ENCODE measurements at regions not wholly inside any gene's neighbourhood (a gene's known extent, or its start where the extent isn't known, plus 50 kb on each side); places are given as distances from the start of the nearest gene placed in this dataset.
A peak's percentile ranks its signal among the peaks of the same experiment; 100 is the strongest.

GRCh38 chr14:51516706-51517395 lies 134.9 kb upstream of the FRMD6 start:
- DNase-seq = peak in 1 of 2 experiments; percentile 10

DNA sequence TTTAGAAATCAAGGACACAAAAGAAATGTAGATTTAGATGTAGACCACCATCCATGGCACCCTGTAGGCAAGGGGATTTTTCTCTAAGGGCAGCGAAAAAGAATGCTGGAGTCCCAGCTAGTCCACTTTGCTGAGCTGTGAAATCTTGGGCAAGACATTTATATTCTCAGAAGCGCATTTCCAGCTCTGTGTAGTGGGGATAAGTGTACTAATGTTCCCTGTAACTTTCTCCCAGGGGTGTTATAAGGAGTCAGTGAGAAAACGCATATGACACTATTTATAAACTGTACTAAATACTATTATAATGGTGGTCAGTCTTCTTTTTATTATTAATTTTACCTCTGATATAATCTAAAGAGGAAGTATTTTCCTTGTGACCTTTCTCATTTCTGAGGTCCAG lies 133.4 kb upstream of the FRMD6 start:
- DNase-seq = no peak

DNA sequence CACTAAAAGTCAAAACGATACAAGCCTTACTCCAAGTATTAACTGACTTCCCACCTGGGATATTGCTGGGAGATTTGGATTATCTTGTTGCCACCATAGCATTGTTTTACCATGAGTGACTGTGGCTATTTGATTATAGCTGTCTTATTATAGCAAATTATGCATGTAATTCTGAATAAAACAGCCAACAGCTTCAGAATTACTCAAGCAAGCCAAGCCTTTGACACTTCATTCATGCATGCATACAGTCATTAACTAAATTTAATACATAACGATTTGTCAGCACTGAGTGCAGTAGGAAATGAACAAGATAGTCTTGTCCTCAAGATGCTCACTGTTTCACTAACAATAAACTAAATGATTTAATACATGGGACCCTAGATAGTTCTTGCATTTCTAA lies 133.0 kb upstream of the FRMD6 start:
- DNase-seq = no peak

DNA sequence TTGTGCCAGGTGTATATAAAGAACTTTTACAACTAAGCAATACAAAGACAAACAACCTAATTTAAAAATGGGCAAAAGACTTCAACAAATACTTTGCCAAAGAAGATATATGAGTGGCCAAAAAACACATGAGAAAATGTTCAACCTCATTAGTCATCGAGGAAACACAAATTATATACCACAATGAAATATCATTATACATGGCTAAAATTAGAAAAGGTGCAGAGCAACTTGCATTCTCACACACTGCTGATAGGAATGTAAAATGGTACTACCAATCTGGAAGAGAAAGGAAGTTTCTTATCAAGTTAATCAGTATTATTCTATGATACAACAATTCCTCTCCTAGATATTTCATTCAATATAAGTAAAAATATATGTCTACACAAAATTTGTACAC lies 131.6 kb upstream of the FRMD6 start:
- DNase-seq = no peak

- DNase-seq = no peak
These were observed 129.9 kb upstream of the FRMD6 start for GRCh38 chr14:51521764-51522163.

- DNase-seq = no peak
These were observed 128.5 kb upstream of the FRMD6 start for GRCh38 chr14:51523243-51523642.

- DNase-seq = no peak
These were observed 126.0 kb upstream of the FRMD6 start for GRCh38 chr14:51525739-51526138.

GRCh38 chr14:51527073-51527472 lies 124.6 kb upstream of the FRMD6 start:
- no peak for DNase-seq

DNA sequence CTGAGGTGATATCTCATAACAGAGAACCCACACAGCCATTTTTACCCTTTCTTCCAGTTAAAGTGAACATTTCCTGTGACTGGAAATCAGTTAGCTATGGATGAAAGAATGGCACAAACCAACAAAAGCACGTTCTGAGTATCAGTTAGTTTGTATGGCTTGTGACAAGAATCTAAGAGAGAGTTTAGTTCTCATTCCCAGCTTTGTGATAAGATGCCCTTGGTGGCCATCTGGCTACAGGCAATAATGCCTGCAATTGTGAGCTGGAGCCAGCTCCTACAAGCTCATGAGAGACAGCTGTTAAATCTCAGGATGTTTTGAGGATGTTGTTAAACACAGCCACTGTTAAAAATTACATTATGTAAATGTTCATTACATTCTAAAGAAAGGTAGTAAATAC lies 122.0 kb upstream of the FRMD6 start:
- DNase-seq = no peak

GRCh38 chr14:51533160-51533559 lies 118.5 kb upstream of the FRMD6 start:
- no peak for DNase-seq

- no peak for DNase-seq
These were observed 117.7 kb upstream of the FRMD6 start for GRCh38 chr14:51533872-51534553.

DNA sequence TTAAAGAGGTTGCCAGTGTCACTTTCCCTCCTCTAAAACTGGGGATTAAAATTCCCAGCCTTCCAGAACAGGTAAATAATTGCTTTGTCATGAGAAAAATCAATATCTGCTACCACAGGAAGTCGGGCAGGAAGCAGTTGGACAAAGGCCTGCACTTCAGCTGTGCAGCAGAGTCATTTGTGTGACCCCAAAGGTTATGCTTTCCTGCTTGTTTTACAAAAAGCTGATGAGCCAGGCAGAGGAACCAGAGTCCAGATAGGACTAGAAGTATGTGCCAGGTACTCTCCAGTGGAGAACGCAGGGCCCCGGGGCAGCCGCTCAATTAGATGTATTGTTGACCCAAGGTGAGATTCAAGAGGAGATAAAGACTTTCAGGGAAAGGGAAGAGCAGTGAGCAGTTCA lies 117.1 kb upstream of the FRMD6 start:
- DNase-seq = no peak

DNA sequence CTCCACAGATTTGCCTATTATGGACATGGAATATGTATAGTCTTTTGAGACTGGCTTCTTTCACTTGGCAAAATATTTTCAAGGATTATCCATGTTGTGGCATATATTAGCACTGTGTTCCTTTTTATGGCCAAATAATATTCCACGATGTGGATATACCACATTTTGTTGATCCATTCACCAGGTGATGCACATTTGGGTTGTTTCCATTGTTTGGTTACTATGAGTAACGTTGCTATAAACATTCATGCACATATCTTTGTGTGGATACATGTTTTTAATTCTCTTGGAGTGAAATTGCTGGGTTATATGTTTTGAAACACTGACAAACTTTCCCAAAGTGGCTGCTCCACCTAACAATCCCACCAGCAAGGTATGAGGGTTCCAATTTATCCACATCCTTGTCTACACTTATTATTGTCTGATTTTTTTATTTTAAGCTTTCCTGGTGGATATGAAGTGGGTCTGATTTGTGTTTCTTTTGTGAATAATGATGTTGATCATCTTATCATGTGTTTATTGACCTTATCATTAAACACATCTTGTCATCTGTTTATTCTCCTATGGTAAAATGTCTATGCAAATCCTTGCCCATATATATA lies 116.2 kb upstream of the FRMD6 start:
- DNase-seq = no peak

DNA sequence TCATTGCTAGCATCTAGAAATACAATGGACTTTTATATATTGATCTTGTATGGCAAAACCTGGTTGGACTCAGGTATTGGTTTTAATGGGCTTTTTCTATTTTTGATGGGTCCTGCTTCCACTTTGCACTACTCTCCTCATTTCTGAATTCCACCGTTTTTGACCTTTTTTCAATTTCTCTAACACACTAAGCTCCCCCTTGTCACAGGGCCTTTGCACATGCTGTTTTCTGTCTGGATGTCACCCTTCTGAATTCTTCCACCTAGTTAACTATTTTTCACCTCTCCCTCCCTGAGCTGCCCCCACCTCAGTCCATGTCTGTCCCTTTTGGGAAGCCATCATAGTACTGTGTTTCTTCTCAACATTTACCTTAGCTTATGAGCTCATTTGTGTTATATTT lies 112.7 kb upstream of the FRMD6 start:
- DNase-seq = no peak

- no peak for DNase-seq
These were observed 112.1 kb upstream of the FRMD6 start for GRCh38 chr14:51539571-51540037.

DNA sequence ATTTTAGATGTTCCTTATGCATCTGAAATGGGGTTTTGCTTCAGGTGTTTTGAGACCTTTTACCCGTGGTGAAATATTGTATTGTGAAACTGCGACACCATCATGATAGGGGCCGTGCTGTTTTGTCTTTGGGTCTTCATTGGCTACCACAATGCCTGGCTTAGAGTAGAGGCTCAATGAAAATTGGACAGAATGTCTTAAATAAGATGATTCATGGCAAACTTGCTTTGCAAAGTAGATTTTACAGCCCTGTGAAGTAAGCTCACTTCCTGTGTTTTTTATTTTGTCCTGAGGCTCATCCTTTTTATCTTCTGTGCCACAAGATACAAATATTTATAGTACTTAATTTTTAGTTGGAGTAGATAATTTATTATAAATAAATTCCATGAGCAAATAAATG lies 111.3 kb upstream of the FRMD6 start:
- DNase-seq = no peak

GRCh38 chr14:51544471-51544870 lies 107.2 kb upstream of the FRMD6 start:
- no peak for DNase-seq

- DNase-seq = no peak
These were observed 106.8 kb upstream of the FRMD6 start for GRCh38 chr14:51544901-51545300.

DNA sequence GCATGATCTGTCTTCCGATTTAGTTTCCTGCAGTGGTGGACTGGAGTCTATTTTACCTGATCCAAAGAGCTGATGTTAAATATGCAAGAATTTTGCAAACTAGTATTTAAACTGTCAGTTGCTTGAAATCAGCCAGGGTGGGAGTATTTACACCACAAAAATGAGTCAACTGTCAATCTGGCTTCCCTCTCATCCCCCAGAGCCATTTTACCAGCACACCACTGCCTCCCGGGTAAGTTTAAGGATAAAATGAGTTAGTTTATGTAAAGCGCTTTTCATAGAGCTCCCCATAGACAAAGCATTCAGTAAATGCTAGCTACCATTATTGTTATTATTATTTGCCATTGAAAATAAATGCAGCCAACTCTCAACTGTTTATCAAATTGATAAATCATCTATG lies 106.3 kb upstream of the FRMD6 start:
- peak in 1 of 2 experiments; percentile 3 for DNase-seq

DNA sequence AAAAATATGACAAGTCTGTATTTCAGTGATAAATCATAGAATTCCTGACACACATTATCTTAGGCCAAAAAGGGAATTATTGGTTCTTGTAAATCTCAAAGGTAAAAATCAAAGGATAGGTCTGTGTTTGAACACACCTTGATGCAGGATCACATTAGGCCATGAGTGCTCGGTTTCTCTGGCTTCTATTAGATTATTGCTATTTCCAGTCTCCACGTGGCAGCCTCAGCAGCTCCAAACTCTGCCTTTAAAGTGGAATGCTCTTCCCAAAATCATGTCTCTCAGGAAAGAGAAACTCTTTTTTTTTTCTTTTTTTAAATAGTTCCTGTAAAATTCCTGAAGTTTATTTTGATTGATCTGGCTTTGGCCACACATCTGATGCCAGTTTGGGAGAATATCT lies 105.6 kb upstream of the FRMD6 start:
- no peak for DNase-seq

GRCh38 chr14:51546603-51547258 lies 105.0 kb upstream of the FRMD6 start:
- DNase-seq = peak in 1 of 2 experiments; percentile 5

- DNase-seq = no peak
These were observed 104.5 kb upstream of the FRMD6 start for GRCh38 chr14:51547260-51547659.

DNA sequence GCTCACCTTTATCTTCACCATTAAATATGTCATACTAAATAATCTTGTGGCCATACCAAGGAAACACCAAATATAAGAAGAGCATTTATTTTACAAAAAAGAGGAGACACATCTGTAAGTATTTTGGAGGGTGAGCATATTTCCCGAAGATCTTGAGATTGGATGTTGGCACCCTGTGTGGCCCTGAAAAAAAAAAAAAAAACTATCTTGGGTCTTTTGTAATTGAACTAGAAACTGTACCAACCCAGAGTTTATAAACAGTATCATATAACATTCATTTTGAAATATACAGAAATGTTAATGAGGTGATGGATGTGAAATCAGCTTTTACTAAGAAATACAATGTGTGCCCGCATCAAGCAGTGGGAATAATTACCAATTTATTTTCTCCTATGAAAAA lies 104.0 kb upstream of the FRMD6 start:
- DNase-seq = no peak

GRCh38 chr14:51548187-51548586 lies 103.5 kb upstream of the FRMD6 start:
- no peak for DNase-seq

All from NCI-H526 (cell line).